VCaP (cell line): ENCODE measurements at regions not wholly inside any gene's neighbourhood (a gene's known extent, or its start where the extent isn't known, plus 50 kb on each side); places are given as distances from the start of the nearest gene placed in this dataset.

Source experiments
- H3K27ac ChIP-seq: fragments of 450-650 bp; 2 replicates; pipeline ENCODE4 v1.5.1; 2017
- TF ChIP-seq, protein P1 (sequence below): fragments of 450-650 bp; conservative IDR thresholded peaks from 2 replicates; pipeline ENCODE4 v1.5.1; 2017; ENCODE audit warnings: mild to moderate bottlenecking, moderate library complexity

DNA sequence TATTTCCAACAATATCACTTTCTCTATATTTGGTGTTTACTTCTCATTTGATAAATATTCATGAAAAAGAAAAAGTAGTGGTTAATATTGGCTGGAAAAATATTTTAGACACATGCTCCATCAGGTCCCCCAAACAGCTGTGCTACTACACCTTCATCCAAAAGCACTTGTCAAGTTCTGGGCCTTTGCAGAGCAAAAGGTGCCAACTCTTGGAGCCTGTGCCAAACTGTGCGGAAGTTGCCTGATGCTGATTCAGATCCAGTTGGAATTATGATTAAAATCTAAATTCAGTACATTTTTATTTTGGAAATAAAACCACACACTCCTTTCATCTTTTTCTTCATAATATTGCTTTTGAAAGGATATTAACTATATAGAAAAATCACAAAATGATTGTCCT is 1497.4 kb upstream of the CADM2 start:
- H3K27ac ChIP-seq, result no peak overlapping the region

DNA sequence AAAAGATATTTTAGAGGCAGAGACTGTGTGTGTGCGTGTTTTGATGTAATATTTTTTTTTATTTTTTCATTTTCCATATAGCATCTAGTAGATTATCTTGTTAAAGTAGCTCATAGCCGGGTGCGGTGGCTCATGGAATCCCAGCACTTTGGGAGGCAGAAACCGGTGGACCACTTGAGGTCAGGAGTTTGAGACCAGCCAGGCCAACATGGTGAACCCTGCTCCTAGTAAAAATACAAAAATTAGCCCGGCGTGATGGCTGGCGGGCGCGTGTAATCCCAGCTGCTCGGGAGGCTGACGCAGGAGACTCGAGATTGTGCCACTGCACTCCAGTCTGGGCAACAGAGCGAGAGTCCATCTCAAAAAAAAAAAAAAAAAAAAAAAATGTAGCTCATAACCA is 1481.2 kb upstream of the CADM2 start:
- H3K27ac ChIP-seq, result no peak overlapping the region
- TF ChIP-seq, protein P1, sequence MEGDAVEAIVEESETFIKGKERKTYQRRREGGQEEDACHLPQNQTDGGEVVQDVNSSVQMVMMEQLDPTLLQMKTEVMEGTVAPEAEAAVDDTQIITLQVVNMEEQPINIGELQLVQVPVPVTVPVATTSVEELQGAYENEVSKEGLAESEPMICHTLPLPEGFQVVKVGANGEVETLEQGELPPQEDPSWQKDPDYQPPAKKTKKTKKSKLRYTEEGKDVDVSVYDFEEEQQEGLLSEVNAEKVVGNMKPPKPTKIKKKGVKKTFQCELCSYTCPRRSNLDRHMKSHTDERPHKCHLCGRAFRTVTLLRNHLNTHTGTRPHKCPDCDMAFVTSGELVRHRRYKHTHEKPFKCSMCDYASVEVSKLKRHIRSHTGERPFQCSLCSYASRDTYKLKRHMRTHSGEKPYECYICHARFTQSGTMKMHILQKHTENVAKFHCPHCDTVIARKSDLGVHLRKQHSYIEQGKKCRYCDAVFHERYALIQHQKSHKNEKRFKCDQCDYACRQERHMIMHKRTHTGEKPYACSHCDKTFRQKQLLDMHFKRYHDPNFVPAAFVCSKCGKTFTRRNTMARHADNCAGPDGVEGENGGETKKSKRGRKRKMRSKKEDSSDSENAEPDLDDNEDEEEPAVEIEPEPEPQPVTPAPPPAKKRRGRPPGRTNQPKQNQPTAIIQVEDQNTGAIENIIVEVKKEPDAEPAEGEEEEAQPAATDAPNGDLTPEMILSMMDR, result no peak

More for the DNA sequence above, 1497.4 kb upstream of the CADM2 start:
- TF ChIP-seq, protein P1, result no peak

DNA sequence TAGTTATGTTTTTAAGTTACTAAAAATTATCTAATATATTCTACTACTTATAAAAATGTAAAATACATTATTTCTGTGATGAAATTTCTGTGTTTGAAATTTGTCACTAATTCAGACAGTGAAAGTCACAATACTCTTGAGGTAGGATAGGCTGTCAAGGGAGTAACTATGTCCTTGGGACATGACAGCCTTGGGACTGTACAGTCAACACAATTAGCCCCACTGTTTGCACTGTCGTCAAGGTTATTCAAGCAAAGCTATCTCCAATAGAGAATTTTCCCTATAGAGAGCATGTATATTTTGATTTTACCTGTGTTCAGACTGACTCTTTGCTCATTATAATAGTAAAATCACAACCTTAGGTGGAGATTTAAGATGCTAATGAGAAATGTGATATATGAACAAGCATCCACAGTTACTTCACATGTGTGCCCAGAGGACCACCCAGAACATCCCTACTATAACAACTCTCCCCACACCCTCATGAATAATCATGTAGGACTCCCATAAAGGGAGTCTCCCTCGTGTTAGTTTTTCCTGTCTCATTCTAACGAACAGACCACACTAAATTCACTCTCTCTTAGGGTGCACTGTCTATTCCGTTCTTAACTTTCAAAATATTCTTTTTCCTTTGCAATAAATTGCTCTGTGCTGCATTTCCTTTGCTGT is 1476.3 kb upstream of the CADM2 start:
- H3K27ac ChIP-seq, result no peak overlapping the region

DNA sequence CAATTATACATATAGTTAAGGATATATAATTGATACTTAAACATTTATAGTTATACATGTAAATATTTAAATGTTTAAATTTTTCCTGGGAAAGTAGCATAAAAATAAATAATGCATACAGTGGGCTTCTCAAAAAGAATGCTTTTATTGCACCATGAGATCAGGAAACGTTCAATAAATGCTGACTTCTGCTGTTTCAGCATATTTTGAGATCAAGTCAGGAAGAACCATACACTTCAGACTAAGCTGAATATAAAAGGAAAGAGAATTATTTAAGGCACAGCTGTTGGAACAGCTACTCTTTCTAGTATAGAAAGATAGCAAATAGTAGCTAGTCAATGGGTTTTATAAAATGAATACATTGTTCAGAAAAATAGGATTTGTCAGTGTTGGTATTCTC is 1462.3 kb upstream of the CADM2 start:
- no peak overlapping the region for H3K27ac ChIP-seq
- TF ChIP-seq, protein P1, result no peak

More for the DNA sequence above, 1476.3 kb upstream of the CADM2 start:
- TF ChIP-seq, protein P1, result no peak

DNA sequence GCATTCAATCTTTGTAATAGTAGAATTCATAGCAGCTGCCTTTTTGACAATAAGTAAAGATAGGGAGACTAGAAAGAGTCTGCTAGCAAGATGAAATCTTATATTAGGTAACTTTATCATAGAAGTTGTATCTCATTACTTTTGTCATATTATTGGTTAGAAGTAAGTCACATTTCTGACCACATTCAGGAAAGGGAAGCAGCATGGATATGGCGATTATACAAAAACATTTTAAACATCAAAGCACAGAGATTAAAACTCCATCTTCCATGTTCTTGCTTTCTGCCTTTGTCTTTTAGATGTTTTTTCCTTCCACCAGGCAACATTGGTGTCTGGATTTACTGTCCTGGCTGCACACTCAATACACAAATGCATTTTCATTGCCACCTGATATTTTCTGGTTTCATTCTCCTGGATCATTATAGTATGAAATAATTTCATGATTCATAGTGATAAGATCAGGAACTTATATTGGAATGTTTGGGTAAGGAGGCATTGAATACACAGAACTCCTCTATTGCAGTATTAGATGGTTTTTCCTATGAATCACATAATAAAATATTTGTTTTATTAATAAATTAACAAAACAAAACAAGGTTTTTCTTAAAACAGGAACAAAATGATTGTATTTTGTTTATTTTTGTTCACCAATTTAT is 1460.3 kb upstream of the CADM2 start:
- TF ChIP-seq, protein P1, result no peak
- no peak overlapping the region for H3K27ac ChIP-seq

DNA sequence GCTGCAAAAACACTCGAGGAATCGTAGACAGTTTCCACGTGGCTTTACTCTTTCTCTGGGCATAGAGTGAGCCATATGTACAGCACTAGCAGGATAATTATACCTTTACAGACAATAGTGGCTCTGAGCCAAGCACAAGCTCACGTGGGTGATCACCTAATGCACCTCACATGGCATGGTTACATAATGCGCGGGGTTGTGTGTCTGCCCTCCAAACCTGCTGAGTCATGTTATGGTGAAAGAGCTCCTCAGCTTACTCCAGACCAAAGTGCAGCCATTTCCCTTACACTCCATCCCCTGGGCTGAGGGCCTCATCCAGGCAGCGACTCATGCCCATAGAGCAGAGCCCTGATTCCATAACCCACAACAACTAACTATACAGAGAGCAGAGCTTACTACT is 1458.4 kb upstream of the CADM2 start:
- H3K27ac ChIP-seq, result no peak overlapping the region
- TF ChIP-seq, protein P1, result no peak

DNA sequence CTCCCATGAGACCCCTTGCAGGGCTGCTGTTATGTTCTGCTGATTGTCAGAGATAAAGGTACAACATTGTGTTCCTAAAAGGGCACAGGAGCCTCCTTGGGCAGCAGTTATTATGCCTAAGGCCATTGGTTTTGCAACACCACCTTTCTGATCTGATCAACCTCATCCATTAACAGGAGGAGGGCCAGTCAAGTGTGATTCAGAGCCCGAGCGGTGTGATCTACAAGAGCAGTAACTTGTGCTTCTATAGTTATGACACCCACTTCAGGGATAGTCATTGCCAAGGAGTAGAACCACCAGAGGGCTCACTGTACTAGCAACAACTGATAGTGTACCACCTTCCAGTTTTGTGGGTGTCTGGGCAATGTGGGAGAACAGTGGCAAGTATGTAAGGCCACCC is 1457.9 kb upstream of the CADM2 start:
- TF ChIP-seq, protein P1, result no peak
- H3K27ac ChIP-seq, result no peak overlapping the region
